ENCODE measurements at regions not wholly inside any gene's neighbourhood (a gene's known extent, or its start where the extent isn't known, plus 50 kb on each side); places are given as distances from the start of the nearest gene placed in this dataset.

DNA sequence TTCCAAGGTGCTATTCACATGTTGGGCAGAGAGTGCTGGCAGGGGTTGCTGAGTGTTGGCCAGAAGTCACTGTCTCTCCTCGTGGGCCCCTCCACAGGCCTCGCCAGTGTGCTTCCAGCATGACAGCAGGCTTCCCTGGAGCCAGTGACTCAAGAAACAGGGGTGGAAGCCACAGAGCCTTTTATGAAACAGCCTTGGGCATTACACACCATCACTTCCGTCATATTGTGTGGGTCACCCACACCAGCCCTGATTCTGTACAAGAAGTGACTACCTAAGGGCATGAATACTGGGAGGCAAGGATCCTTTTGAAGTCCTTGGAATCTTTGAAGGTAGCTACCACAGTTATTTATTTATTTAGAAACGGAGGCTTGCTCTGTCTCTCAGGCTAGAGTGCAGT lies 177.6 kb upstream of the UBE3A start:
- TF ChIP-seq, protein P1, sequence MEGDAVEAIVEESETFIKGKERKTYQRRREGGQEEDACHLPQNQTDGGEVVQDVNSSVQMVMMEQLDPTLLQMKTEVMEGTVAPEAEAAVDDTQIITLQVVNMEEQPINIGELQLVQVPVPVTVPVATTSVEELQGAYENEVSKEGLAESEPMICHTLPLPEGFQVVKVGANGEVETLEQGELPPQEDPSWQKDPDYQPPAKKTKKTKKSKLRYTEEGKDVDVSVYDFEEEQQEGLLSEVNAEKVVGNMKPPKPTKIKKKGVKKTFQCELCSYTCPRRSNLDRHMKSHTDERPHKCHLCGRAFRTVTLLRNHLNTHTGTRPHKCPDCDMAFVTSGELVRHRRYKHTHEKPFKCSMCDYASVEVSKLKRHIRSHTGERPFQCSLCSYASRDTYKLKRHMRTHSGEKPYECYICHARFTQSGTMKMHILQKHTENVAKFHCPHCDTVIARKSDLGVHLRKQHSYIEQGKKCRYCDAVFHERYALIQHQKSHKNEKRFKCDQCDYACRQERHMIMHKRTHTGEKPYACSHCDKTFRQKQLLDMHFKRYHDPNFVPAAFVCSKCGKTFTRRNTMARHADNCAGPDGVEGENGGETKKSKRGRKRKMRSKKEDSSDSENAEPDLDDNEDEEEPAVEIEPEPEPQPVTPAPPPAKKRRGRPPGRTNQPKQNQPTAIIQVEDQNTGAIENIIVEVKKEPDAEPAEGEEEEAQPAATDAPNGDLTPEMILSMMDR (IDR thresholded peaks at IDR 0.05): no peak
- no peak for TF ChIP-seq POLR2A (IDR thresholded peaks at IDR 0.05)

All from Peyer's patch (tissue), 4 donors.